ENCODE measurements at regions not wholly inside any gene's neighbourhood (a gene's known extent, or its start where the extent isn't known, plus 50 kb on each side); places are given as distances from the start of the nearest gene placed in this dataset.
"Not testable (repeated sequence)": the region's sequence is repeated elsewhere in the genome, so short reads cannot be mapped to it uniquely, and the experiment has no call there.

GRCh38 chr9:78172610-78173009 is 63.3 kb upstream of the CEP78 start:
- DNase-seq (ENCODE audit: low spot score); H3K9me3 Mint-ChIP-seq; H3K4me1 Mint-ChIP-seq (ENCODE audit: low read depth); H3K27ac Mint-ChIP-seq; H3K4me3 Mint-ChIP-seq; H3K36me3 Mint-ChIP-seq (ENCODE audit: low read depth): not testable (repeated sequence)
- peaks cover 36% of the 10 kb centered on the region for H3K27me3 Mint-ChIP-seq (ENCODE audit: low read depth)

DNA sequence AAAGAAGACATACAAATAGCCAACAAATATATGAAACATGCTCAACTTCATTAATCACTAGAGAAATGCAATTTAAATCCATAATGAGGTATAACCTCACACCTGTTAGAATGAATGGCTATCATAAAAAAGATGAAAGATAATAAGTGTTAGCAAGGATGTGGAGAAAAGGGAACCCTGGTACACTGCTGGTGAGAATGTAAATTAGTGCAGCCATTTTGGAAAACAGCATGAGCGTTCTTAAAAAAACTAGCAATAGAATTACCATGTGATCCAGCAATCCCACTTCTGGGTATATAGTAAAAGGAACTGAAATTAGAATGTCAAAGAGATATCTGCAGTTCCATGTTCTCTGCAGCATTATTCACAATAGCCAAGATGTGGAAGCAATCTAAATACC is 64.2 kb upstream of the CEP78 start:
- Mint-ChIP-seq H3K9me3 (no peaks in the 10 kb centered on the region), H3K4me3 (no peak overlapping the region), H3K27me3 (ENCODE audit: low read depth) (peaks cover 36% of the 10 kb centered on the region), H3K4me1 (ENCODE audit: low read depth) (no peaks in the 10 kb centered on the region), H3K36me3 (ENCODE audit: low read depth) (no peaks in the 10 kb centered on the region), H3K27ac (no peak overlapping the region)
- DNase-seq (ENCODE audit: low spot score), result no peak

DNA sequence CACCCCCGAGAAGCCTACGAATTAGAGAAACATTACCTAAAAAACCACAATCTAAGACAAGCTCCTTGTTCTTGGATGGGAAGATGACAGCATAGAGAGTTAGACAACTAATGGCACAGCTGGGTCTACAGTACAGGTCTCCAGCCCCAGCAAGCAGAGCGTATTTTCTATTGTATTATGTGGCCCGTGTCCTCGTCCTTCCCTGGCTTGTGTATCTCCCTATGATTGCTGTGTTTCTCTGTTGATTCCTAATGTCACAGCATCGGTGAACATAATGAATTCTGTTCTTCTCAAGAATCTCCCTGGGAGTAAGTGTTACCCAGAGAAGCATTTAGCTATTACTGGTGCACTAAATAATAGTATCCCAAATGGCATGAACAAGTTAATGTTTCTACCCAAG is 66.8 kb upstream of the CEP78 start:
- no peak for DNase-seq (ENCODE audit: low spot score)
- H3K9me3 Mint-ChIP-seq, result peaks cover 8% of the 10 kb centered on the region

DNA sequence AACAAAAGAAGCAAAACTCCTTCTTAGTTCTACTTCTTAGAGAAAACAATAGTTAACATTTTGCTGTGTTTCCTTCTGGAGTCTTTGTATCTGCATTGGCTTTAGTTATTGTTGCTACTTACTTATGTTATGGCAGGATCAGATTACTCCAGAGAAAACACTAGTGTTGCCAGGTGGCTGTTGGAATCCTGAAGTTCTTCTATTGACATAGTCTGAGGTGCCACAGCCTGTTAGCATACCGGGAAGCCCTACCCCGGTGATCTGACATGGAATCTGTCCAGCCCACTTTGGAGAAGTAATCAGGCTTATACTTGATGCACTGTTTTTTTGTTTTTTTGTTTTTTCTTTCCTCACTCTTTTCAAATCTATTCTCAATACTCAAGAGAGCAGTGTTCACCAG is 68.5 kb upstream of the CEP78 start:
- Mint-ChIP-seq H3K4me3 (no peak overlapping the region), H3K4me1 (ENCODE audit: low read depth) (no peaks in the 10 kb centered on the region), H3K36me3 (ENCODE audit: low read depth) (peaks cover 2% of the 10 kb centered on the region), H3K27me3 (ENCODE audit: low read depth) (peaks cover 31% of the 10 kb centered on the region), H3K27ac (no peak overlapping the region), H3K9me3 (peaks cover 25% of the 10 kb centered on the region)
- no peak for DNase-seq (ENCODE audit: low spot score)

More for the DNA sequence above, 66.8 kb upstream of the CEP78 start:
- H3K4me1 Mint-ChIP-seq (ENCODE audit: low read depth), result no peaks in the 10 kb centered on the region
- H3K4me3 Mint-ChIP-seq, result no peak overlapping the region
- peaks cover 25% of the 10 kb centered on the region for H3K27me3 Mint-ChIP-seq (ENCODE audit: low read depth)
- no peak overlapping the region for H3K27ac Mint-ChIP-seq
- peaks cover 2% of the 10 kb centered on the region for H3K36me3 Mint-ChIP-seq (ENCODE audit: low read depth)

- no peak overlapping the region for H3K27ac Mint-ChIP-seq
- peaks cover 26% of the 10 kb centered on the region for H3K9me3 Mint-ChIP-seq
- no peak for DNase-seq (ENCODE audit: low spot score)
- H3K27me3 Mint-ChIP-seq (ENCODE audit: low read depth), result peaks cover 20% of the 10 kb centered on the region
- H3K4me3 Mint-ChIP-seq, result no peak overlapping the region
- H3K36me3 Mint-ChIP-seq (ENCODE audit: low read depth), result peaks cover 2% of the 10 kb centered on the region
- no peaks in the 10 kb centered on the region for H3K4me1 Mint-ChIP-seq (ENCODE audit: low read depth)
Measured at GRCh38 chr9:78163834-78164233, 72.0 kb upstream of the CEP78 start.

DNA sequence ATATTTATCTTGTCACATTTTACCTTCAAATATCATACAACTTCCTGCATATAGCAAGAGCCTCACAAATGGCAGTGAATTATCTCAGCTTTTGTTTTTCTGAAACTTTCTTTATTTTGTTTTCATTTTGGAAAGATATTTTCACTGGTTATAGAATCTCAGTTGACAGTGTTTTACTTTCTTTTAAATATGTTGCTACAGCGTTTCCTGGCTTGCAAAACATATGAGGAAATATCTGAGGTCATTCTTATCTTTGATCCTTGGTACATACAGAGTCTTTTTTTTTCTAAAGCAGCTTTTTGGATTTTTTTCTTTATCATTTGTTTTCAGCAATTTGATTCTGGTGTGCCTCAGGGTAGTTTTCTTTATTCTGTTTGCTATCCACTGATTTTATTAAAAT is 77.6 kb upstream of the CEP78 start:
- Mint-ChIP-seq H3K36me3 (ENCODE audit: low read depth) (no peaks in the 10 kb centered on the region), H3K27me3 (ENCODE audit: low read depth) (peaks cover 44% of the 10 kb centered on the region), H3K9me3 (peaks cover 10% of the 10 kb centered on the region), H3K4me3 (no peak overlapping the region), H3K4me1 (ENCODE audit: low read depth) (peaks cover 1% of the 10 kb centered on the region), H3K27ac (no peak overlapping the region)
- DNase-seq (ENCODE audit: low spot score), result no peak

DNA sequence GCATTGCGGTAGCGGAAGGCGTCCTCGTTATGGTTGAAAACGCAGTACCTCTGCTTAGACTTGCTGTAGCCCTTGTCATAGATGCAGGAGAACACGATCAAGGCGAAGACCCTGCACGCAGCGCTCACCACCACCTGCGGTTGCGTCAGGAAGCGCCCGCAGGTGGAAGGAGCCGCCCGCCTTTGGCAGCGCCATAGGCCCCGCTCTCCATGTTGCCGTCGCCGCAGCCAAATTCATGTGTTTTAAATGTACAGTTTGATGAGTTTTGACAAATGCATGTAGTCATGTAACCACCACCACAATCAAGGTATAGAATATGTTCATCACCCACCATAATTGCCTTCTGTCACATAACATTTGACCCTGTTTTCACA is 84.9 kb upstream of the CEP78 start:
- Mint-ChIP-seq H3K27me3 (ENCODE audit: low read depth) (peaks cover 15% of the 10 kb centered on the region), H3K9me3 (peaks cover 4% of the 10 kb centered on the region), H3K4me1 (ENCODE audit: low read depth) (peaks cover 2% of the 10 kb centered on the region), H3K4me3 (no peak overlapping the region), H3K36me3 (ENCODE audit: low read depth) (peaks cover 2% of the 10 kb centered on the region), H3K27ac (no peak overlapping the region)
- DNase-seq (ENCODE audit: low spot score), result no peak

DNA sequence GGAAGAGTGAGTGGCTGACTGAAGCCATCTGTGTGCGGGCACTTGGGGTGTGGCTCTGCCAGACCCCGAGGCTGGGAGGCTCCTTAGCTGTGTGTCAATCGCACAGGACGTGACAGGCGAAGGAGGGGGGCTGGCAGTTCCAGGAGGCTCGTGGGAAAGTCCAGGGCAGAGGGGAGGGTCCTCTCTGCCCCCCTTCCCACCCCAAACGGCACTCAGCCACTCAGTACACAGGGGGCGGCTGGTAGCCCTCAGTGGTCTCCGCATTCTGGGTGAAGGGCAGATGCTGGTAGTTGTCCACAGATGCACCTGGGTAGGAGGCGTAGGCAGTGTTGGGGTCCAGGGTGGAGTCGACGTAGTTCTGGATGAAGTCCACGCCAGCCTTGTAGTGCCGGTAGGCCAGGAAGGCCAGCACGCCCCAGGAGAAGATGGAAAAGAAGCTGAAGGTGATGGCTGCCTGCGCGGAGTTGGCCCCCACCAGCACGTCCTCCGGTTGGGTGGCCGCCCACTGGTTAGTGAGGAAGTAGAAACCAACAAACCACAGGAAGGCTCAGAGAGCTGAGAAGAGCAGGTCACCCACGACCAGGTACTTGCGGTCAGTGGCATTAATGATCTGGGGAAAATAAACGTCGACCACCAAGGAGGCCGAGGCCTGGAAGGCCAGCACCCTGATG is 85.4 kb upstream of the CEP78 start:
- Mint-ChIP-seq H3K36me3 (ENCODE audit: low read depth) (peaks cover 2% of the 10 kb centered on the region), H3K27me3 (ENCODE audit: low read depth) (peaks cover 13% of the 10 kb centered on the region), H3K4me1 (ENCODE audit: low read depth) (peaks cover 2% of the 10 kb centered on the region), H3K4me3 (no peak overlapping the region), H3K27ac (no peak overlapping the region), H3K9me3 (peaks cover 4% of the 10 kb centered on the region)
- DNase-seq (ENCODE audit: low spot score), result no peak

- H3K4me1 Mint-ChIP-seq (ENCODE audit: low read depth), result peaks cover 3% of the 10 kb centered on the region
- no peak overlapping the region for H3K27ac Mint-ChIP-seq
- H3K36me3 Mint-ChIP-seq (ENCODE audit: low read depth), result peaks cover 2% of the 10 kb centered on the region
- H3K4me3 Mint-ChIP-seq, result no peak overlapping the region
- H3K27me3 Mint-ChIP-seq (ENCODE audit: low read depth), result peaks cover 9% of the 10 kb centered on the region
- peaks cover 4% of the 10 kb centered on the region for H3K9me3 Mint-ChIP-seq
- no peak for DNase-seq (ENCODE audit: low spot score)
Measured at GRCh38 chr9:78149702-78150291, 86.1 kb upstream of the CEP78 start.

DNA sequence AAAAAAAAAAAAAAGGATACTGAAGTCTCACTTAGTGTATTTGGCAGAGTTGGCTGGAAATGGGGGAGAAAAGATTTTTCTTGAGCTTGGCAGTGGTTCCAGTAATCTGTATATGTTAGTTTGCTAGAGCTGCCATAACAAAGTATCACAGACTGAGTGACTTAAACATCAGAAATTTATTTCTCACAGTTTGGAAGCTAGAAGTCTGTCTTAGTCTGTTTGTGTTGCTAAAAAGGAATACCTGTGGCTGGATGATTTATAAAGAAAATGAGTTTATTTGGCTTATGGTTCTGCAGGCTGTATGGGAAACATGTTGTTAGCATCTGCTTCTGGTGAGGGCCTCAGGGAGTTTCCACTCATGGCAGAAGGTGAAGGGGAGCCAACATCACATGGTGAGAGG is 89.6 kb upstream of the CEP78 start:
- Mint-ChIP-seq H3K27ac (no peak overlapping the region), H3K36me3 (ENCODE audit: low read depth) (peaks cover 9% of the 10 kb centered on the region), H3K4me3 (no peak overlapping the region), H3K4me1 (ENCODE audit: low read depth) (peaks cover 19% of the 10 kb centered on the region), H3K27me3 (ENCODE audit: low read depth) (no peaks in the 10 kb centered on the region), H3K9me3 (peaks cover 22% of the 10 kb centered on the region)
- no peak for DNase-seq (ENCODE audit: low spot score)

GRCh38 chr9:78144663-78145377 is 91.1 kb upstream of the CEP78 start:
- Mint-ChIP-seq H3K9me3 (peaks cover 26% of the 10 kb centered on the region), H3K27ac (no peak overlapping the region), H3K27me3 (ENCODE audit: low read depth) (no peaks in the 10 kb centered on the region), H3K4me3 (no peak overlapping the region), H3K36me3 (ENCODE audit: low read depth) (peaks cover 14% of the 10 kb centered on the region), H3K4me1 (ENCODE audit: low read depth) (peaks cover 19% of the 10 kb centered on the region)
- DNase-seq (ENCODE audit: low spot score), result no peak

GRCh38 chr9:78144008-78144381 is 91.9 kb upstream of the CEP78 start:
- no peak overlapping the region for H3K4me3 Mint-ChIP-seq
- H3K36me3 Mint-ChIP-seq (ENCODE audit: low read depth), result peaks cover 15% of the 10 kb centered on the region
- no peak for DNase-seq (ENCODE audit: low spot score)
- H3K4me1 Mint-ChIP-seq (ENCODE audit: low read depth), result peaks cover 19% of the 10 kb centered on the region
- no peaks in the 10 kb centered on the region for H3K27me3 Mint-ChIP-seq (ENCODE audit: low read depth)
- no peak overlapping the region for H3K27ac Mint-ChIP-seq
- peaks cover 32% of the 10 kb centered on the region for H3K9me3 Mint-ChIP-seq

DNA sequence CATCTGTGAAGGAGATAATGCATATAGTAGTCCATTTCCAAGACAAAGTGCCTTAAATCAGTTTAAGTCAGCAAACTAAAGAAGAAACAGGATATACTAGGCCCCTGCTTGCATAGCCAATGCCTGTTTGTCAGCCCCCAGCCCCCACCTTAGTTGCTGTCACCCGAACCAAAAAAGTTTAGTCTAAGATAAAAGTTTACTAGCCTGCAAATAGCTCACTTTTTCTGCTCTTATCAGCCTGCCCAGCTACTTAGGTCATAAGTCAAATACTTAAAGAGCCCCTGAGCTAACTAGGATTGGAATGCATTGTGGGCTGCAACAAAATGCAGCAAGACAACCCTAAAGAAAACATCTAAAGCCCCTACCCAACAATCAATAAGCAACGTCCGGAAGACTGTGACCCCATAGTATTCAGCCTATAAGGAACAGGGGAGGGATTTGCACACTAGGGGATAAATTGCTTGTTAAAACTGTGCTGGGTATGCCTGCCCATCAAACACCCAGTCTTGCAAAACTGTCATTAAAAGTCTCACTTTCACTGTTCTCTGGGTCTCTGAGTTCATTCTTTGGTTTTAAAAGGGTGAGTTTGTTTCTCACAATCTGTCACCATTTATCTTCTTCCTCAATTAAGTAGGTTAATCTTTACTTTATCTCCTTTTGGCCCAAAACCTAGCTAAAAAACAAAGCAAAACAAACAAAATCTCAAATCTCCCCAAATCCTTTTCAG is 92.4 kb upstream of the CEP78 start:
- Mint-ChIP-seq H3K27ac (no peak overlapping the region), H3K9me3 (peaks cover 32% of the 10 kb centered on the region), H3K4me1 (ENCODE audit: low read depth) (peaks cover 19% of the 10 kb centered on the region), H3K36me3 (ENCODE audit: low read depth) (peaks cover 15% of the 10 kb centered on the region), H3K4me3 (no peak overlapping the region), H3K27me3 (ENCODE audit: low read depth) (no peaks in the 10 kb centered on the region)
- DNase-seq (ENCODE audit: low spot score), result no peak

DNA sequence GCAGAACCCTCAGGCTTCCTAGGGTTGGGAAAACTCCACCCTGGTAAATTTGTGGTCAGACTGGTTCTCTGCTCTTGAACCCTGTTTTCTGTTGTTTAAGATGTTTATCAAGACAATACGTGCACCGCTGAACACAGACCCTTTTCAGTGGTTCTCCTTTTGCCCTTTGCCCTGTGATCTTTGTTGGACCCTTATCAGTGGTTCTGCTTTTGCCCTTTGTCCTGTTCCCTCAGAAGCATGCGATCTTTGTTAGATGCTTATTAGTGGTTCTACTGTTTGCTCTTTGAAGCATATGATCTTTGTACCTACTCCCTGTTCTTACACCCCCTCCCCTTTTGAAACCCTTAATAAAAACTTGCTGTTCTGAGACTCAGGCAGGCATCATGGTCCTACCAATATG is 93.6 kb upstream of the CEP78 start:
- not testable (repeated sequence) for H3K27ac Mint-ChIP-seq; DNase-seq (ENCODE audit: low spot score); H3K4me3 Mint-ChIP-seq; H3K27me3 Mint-ChIP-seq (ENCODE audit: low read depth)
- peaks cover 19% of the 10 kb centered on the region for H3K4me1 Mint-ChIP-seq (ENCODE audit: low read depth)
- H3K9me3 Mint-ChIP-seq, result peaks cover 36% of the 10 kb centered on the region
- H3K36me3 Mint-ChIP-seq (ENCODE audit: low read depth), result peaks cover 21% of the 10 kb centered on the region
